GM19351 (cell line): ENCODE measurements at regions not wholly inside any gene's neighbourhood (a gene's known extent, or its start where the extent isn't known, plus 50 kb on each side); places are given as distances from the start of the nearest gene placed in this dataset.

Experiments
- ATAC-seq: cut with Tn5 transposase; IDR thresholded peaks from one replicate; pipeline ENCODE4 v1.9.1; 2021; ENCODE audit warnings: mild to moderate bottlenecking, moderate library complexity; ENCODE audit not compliant: unreplicated experiment

- ATAC-seq = no peak
Measured at GRCh38 chr5:123865641-123866040, 353.7 kb downstream of the CSNK1G3 start.

- no peak for ATAC-seq
Measured at GRCh38 chr5:123864578-123864977, 352.6 kb downstream of the CSNK1G3 start.

GRCh38 chr5:123858938-123859337 is 347.0 kb downstream of the CSNK1G3 start:
- ATAC-seq = no peak

- no peak for ATAC-seq
Measured at GRCh38 chr5:123856766-123857165, 344.8 kb downstream of the CSNK1G3 start.

- ATAC-seq = no peak
Measured at GRCh38 chr5:123855609-123856008, 343.6 kb downstream of the CSNK1G3 start.

- ATAC-seq = peak; percentile 43
Measured at GRCh38 chr5:123845356-123846100, 333.6 kb downstream of the CSNK1G3 start.

GRCh38 chr5:123844873-123845272 is 332.9 kb downstream of the CSNK1G3 start:
- peak; percentile 68 for ATAC-seq

GRCh38 chr5:123835421-123835820 is 323.4 kb downstream of the CSNK1G3 start:
- ATAC-seq = no peak

- no peak for ATAC-seq
Measured at GRCh38 chr5:123830575-123830974, 318.6 kb downstream of the CSNK1G3 start.

- ATAC-seq = no peak
Measured at GRCh38 chr5:123827811-123828210, 315.8 kb downstream of the CSNK1G3 start.

GRCh38 chr5:123819833-123820232 is 307.9 kb downstream of the CSNK1G3 start:
- no peak for ATAC-seq

GRCh38 chr5:123819386-123819785 is 307.4 kb downstream of the CSNK1G3 start:
- ATAC-seq = no peak

- no peak for ATAC-seq
Measured at GRCh38 chr5:123817267-123817666, 305.3 kb downstream of the CSNK1G3 start.

- ATAC-seq = no peak
Measured at GRCh38 chr5:123814801-123815470, 303.0 kb downstream of the CSNK1G3 start.

GRCh38 chr5:123813937-123814624 is 302.1 kb downstream of the CSNK1G3 start:
- peak; percentile 53 for ATAC-seq

GRCh38 chr5:123813264-123813663 is 301.3 kb downstream of the CSNK1G3 start:
- ATAC-seq = no peak

- ATAC-seq = no peak
Measured at GRCh38 chr5:123811831-123812230, 299.9 kb downstream of the CSNK1G3 start.

GRCh38 chr5:123810746-123811340 is 298.9 kb downstream of the CSNK1G3 start:
- ATAC-seq = no peak

GRCh38 chr5:123810253-123810652 is 298.3 kb downstream of the CSNK1G3 start:
- ATAC-seq = no peak

- ATAC-seq = no peak
Measured at GRCh38 chr5:123809594-123810221, 297.7 kb downstream of the CSNK1G3 start.
